NB4 (cell line): ENCODE measurements at regions not wholly inside any gene's neighbourhood (a gene's known extent, or its start where the extent isn't known, plus 50 kb on each side); places are given as distances from the start of the nearest gene placed in this dataset.

ENCODE experiments used
- DNase-seq: peaks from one replicate; pipeline ENCODE4 v3.0.0; 2010; ENCODE audit warnings: low read depth
- H3K4me3 ChIP-seq: one replicate; pipeline ENCODE4 v1.5.1; 2011; ENCODE audit warnings: mild to moderate bottlenecking, low read depth, low read length, moderate library complexity
- CTCF ChIP-seq: IDR thresholded peaks from one replicate; pipeline ENCODE4 v1.5.1; 2012; ENCODE audit warnings: low read depth, low read length
- MAX ChIP-seq: IDR thresholded peaks from 2 replicates; pipeline ENCODE4 v1.6.1; 2011; ENCODE audit warnings: low read depth, low read length
- MYC ChIP-seq: IDR thresholded peaks from 2 replicates; pipeline ENCODE4 v1.6.1; 2011; ENCODE audit warnings: low read depth, low read length
- POLR2A ChIP-seq: IDR thresholded peaks from 2 replicates; pipeline ENCODE4 v1.6.1; 2011; ENCODE audit warnings: mild to moderate bottlenecking; ENCODE audit not compliant: insufficient read length; ENCODE audit errors: extremely low read depth

- no peak for TF ChIP-seq CTCF
- no peak for DNase-seq
- no peak overlapping the region for H3K4me3 ChIP-seq
These were observed 572.3 kb downstream of the PLCL1 start for GRCh38 chr2:198376677-198377076.

- TF ChIP-seq CTCF = no peak
- TF ChIP-seq MYC = no peak
- TF ChIP-seq MAX = no peak
- TF ChIP-seq POLR2A = no peak
- no peak for DNase-seq
- H3K4me3 ChIP-seq = no peak overlapping the region
These were observed 570.7 kb downstream of the PLCL1 start for GRCh38 chr2:198375083-198375410.

- peak; percentile 79 for DNase-seq
- H3K4me3 ChIP-seq = no peak overlapping the region
- TF ChIP-seq CTCF (peak; percentile 94), MYC (no peak)
These were observed 570.1 kb downstream of the PLCL1 start for GRCh38 chr2:198374375-198375082.

GRCh38 chr2:198371921-198372543, 567.6 kb downstream of the PLCL1 start:
- peak; percentile 81 for DNase-seq
- TF ChIP-seq POLR2A (no peak), CTCF (no peak), MYC (no peak), MAX (no peak)
- H3K4me3 ChIP-seq = peak overlapping the region; percentile 51

GRCh38 chr2:198371329-198371728, 566.9 kb downstream of the PLCL1 start:
- H3K4me3 ChIP-seq = peak overlapping the region; percentile 51
- no peak for DNase-seq

More at GRCh38 chr2:198371329-198371728, 566.9 kb downstream of the PLCL1 start:
- TF ChIP-seq MAX (no peak), MYC (no peak), POLR2A (no peak), CTCF (no peak)
